ENCODE measurements at regions not wholly inside any gene's neighbourhood (a gene's known extent, or its start where the extent isn't known, plus 50 kb on each side); places are given as distances from the start of the nearest gene placed in this dataset.

DNA sequence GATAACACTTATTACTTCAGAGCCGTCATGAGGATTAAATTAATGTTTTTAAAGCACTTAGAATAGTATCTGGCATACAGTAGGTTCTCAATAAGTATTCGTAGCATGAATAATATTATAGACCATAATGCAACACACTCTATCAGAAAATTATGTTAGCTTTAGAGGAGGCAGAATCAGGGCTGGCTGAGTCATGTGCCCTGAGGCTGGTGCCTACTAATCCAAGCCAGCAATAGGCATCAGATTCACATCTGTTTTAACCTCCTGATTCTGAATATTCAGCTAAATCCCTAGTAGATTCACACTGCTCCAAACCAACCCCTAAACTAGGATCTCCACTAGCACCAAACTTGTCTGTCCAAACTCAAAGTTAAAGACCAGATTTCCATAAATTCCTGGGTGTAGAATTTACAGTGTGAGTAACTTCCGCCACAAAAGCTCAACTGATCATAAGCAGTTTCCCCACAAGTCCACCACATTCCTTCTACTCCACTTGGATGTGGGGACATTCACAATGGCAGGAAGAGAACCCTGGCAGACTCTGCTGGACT is 170.0 kb upstream of the DAPK1 start:
- no TSS peak for BruUV-seq (replicated peaks)
- H3K9me2 ChIP-seq (replicated peaks; ENCODE audit: low read length) = no peaks in the 10 kb centered on the region
- H3K9ac ChIP-seq (ENCODE audit: low read length) = no peak overlapping the region
- DNase-seq (peak; percentile 23), ATAC-seq (no peak)
- no peaks in the 10 kb centered on the region for H3K36me3 ChIP-seq (ENCODE audit: low read depth, low read length)
- intact Hi-C loops (cut with micrococcal nuclease) = no loop called here
- no peak overlapping the region for H2AFZ ChIP-seq (ENCODE audit: low read length)
- no peaks in the 10 kb centered on the region for H3K4me1 ChIP-seq (ENCODE audit: insufficient read depth, low read length)
- no peaks in the 10 kb centered on the region for H3F3A ChIP-seq (ENCODE audit: low read length, unreplicated experiment)
- TF ChIP-seq, protein P1, sequence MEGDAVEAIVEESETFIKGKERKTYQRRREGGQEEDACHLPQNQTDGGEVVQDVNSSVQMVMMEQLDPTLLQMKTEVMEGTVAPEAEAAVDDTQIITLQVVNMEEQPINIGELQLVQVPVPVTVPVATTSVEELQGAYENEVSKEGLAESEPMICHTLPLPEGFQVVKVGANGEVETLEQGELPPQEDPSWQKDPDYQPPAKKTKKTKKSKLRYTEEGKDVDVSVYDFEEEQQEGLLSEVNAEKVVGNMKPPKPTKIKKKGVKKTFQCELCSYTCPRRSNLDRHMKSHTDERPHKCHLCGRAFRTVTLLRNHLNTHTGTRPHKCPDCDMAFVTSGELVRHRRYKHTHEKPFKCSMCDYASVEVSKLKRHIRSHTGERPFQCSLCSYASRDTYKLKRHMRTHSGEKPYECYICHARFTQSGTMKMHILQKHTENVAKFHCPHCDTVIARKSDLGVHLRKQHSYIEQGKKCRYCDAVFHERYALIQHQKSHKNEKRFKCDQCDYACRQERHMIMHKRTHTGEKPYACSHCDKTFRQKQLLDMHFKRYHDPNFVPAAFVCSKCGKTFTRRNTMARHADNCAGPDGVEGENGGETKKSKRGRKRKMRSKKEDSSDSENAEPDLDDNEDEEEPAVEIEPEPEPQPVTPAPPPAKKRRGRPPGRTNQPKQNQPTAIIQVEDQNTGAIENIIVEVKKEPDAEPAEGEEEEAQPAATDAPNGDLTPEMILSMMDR (conservative IDR thresholded peaks at IDR 0.05; ENCODE audit: low read depth, low read length) = no peak
- TF ChIP-seq EZH2 (IDR thresholded peaks at IDR 0.05; ENCODE audit: low read length, unreplicated experiment) = no peak
- no peak for TF ChIP-seq EZH2phosphoT487 (IDR thresholded peaks at IDR 0.05; ENCODE audit: borderline replicate concordance, low read length)
- no peaks in the 10 kb centered on the region for H3K79me2 ChIP-seq (ENCODE audit: low read length)
- no peak overlapping the region for H3K27ac ChIP-seq (ENCODE audit: low read length)
- ChIA-PET POLR2A (ENCODE audit: unreplicated experiment) (no interaction called here), CTCF (no interaction called here)
- no peaks in the 10 kb centered on the region for H3K27me3 ChIP-seq (ENCODE audit: low read length)
- H3K4me2 ChIP-seq (ENCODE audit: low read length) = no peak overlapping the region
- H3K4me3 ChIP-seq (ENCODE audit: low read length) = no peak overlapping the region
- no peaks in the 10 kb centered on the region for H4K20me1 ChIP-seq (ENCODE audit: low read length)
- H3K9me3 ChIP-seq (ENCODE audit: low read length) = no peaks in the 10 kb centered on the region

DNA sequence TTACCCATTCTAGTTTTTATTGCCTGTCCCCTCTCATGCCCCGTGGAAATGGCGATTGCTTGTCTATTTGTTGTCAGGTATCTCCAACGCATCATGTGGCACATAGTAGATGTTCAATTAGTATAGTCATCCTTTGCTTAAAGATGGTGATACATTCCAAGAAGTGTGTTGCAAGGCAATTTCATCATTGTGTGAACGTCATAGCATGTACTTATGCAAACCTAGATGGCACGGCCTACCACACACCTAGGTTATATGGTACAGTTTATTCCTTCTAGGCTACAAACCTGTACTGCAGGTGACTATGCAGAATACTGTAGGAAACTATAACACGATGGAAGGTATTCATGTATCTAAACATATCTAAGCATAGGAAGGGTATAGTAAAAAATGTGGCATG is 163.9 kb upstream of the DAPK1 start:
- no TSS peak for BruUV-seq (replicated peaks)
- Histone ChIP-seq H2AFZ (ENCODE audit: low read length) (no peak overlapping the region), H3K9me3 (ENCODE audit: low read length) (no peaks in the 10 kb centered on the region), H3K4me2 (ENCODE audit: low read length) (no peak overlapping the region), H3K4me1 (ENCODE audit: insufficient read depth, low read length) (no peaks in the 10 kb centered on the region), H3K27me3 (ENCODE audit: low read length) (peaks cover 18% of the 10 kb centered on the region; the same call in 1 of the 2 replicates), H4K20me1 (ENCODE audit: low read length) (no peaks in the 10 kb centered on the region), H3K9ac (ENCODE audit: low read length) (no peak overlapping the region), H3K79me2 (ENCODE audit: low read length) (no peaks in the 10 kb centered on the region), H3K9me2 (replicated peaks; ENCODE audit: low read length) (no peaks in the 10 kb centered on the region), H3F3A (ENCODE audit: low read length, unreplicated experiment) (no peaks in the 10 kb centered on the region), H3K36me3 (ENCODE audit: low read depth, low read length) (no peaks in the 10 kb centered on the region), H3K27ac (ENCODE audit: low read length) (no peak overlapping the region), H3K4me3 (ENCODE audit: low read length) (no peak overlapping the region)
- ATAC-seq = no peak
- POLR2A ChIA-PET (ENCODE audit: unreplicated experiment) = no interaction called here
- TF ChIP-seq, protein P1 (conservative IDR thresholded peaks at IDR 0.05; ENCODE audit: low read depth, low read length) = no peak
- TF ChIP-seq EZH2phosphoT487 (IDR thresholded peaks at IDR 0.05; ENCODE audit: borderline replicate concordance, low read length) (no peak), EZH2 (IDR thresholded peaks at IDR 0.05; ENCODE audit: low read length, unreplicated experiment) (no peak)
- DNase-seq = no peak
- CTCF ChIA-PET = no interaction called here
- intact Hi-C loops (cut with micrococcal nuclease) = no loop called here

DNA sequence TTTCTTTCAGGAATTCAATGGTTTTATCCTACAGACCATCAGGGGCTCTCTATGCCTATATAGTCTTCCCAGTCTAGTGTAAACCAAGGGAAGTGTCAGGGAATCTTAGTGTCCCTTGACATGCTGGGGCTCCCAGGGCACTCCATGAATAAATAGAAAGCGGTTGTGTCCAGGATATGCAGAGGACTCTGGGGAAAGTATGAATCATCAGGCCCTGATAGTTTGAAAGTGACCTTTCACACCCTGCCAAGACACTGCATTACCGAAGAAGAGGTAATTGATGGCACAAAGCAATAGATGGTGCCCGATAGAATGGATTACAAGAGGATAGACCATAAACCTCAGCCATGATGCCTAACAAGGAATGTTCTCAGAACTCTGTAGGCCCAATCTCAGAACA is 163.3 kb upstream of the DAPK1 start:
- TF ChIP-seq, protein P1 (conservative IDR thresholded peaks at IDR 0.05; ENCODE audit: low read depth, low read length) = no peak
- TF ChIP-seq EZH2 (IDR thresholded peaks at IDR 0.05; ENCODE audit: low read length, unreplicated experiment) (no peak), EZH2phosphoT487 (IDR thresholded peaks at IDR 0.05; ENCODE audit: borderline replicate concordance, low read length) (no peak)

More for the DNA sequence above, 163.3 kb upstream of the DAPK1 start:
- H3K4me1 ChIP-seq (ENCODE audit: insufficient read depth, low read length) = no peaks in the 10 kb centered on the region
- ATAC-seq (no peak), DNase-seq (no peak)
- H3K9me3 ChIP-seq (ENCODE audit: low read length) = no peaks in the 10 kb centered on the region
- H3K9ac ChIP-seq (ENCODE audit: low read length) = no peak overlapping the region
- peaks cover 20% of the 10 kb centered on the region; the same call in 1 of the 2 replicates for H3K27me3 ChIP-seq (ENCODE audit: low read length)
- CTCF ChIA-PET = no interaction called here
- no peaks in the 10 kb centered on the region for H4K20me1 ChIP-seq (ENCODE audit: low read length)
- intact Hi-C loops (cut with micrococcal nuclease) = no loop called here
- no peak overlapping the region for H3K27ac ChIP-seq (ENCODE audit: low read length)
- no peaks in the 10 kb centered on the region for H3K36me3 ChIP-seq (ENCODE audit: low read depth, low read length)
- no peak overlapping the region for H3K4me3 ChIP-seq (ENCODE audit: low read length)
- no peaks in the 10 kb centered on the region for H3F3A ChIP-seq (ENCODE audit: low read length, unreplicated experiment)
- no peak overlapping the region for H2AFZ ChIP-seq (ENCODE audit: low read length)
- POLR2A ChIA-PET (ENCODE audit: unreplicated experiment) = no interaction called here
- no peak overlapping the region for H3K4me2 ChIP-seq (ENCODE audit: low read length)
- H3K79me2 ChIP-seq (ENCODE audit: low read length) = no peaks in the 10 kb centered on the region
- H3K9me2 ChIP-seq (replicated peaks; ENCODE audit: low read length) = no peaks in the 10 kb centered on the region
- no TSS peak for BruUV-seq (replicated peaks)

All from PC-3 (cell line).